Stomach smooth muscle (tissue), 2 donors: ENCODE measurements at regions not wholly inside any gene's neighbourhood (a gene's known extent, or its start where the extent isn't known, plus 50 kb on each side); places are given as distances from the start of the nearest gene placed in this dataset.
A peak's percentile ranks its signal among the peaks of the same experiment; 100 is the strongest.

Source experiments
- H3K27ac ChIP-seq: one replicate; pipeline ENCODE4 v1.7.0; 2013; ENCODE audit warnings: mild to moderate bottlenecking, low read length, inconsistent platforms
- H3K27me3 ChIP-seq, 2 donors: one replicate each; pipeline ENCODE4 v1.7.0; 2013; ENCODE audit warnings: low read length in 2 of 2; ENCODE audit not compliant: insufficient read depth in 2 of 2, control insufficient read depth in 1 of 2
- H3K36me3 ChIP-seq, 2 donors: one replicate each; pipeline ENCODE4 v1.7.0; 2013; ENCODE audit warnings: low read length in 2 of 2; ENCODE audit not compliant: control insufficient read depth in 2 of 2, insufficient read depth in 2 of 2
- H3K4me1 ChIP-seq: one replicate; pipeline ENCODE4 v1.7.0; 2013; ENCODE audit warnings: low read length; ENCODE audit not compliant: control insufficient read depth, insufficient read depth
- H3K4me3 ChIP-seq, 2 donors: one replicate each; pipeline ENCODE4 v1.7.0; 2013; ENCODE audit warnings: low read length in 2 of 2
- H3K9ac ChIP-seq, 2 donors: one replicate each; pipeline ENCODE4 v1.7.0; 2013; ENCODE audit warnings: low read length in 2 of 2, mild to moderate bottlenecking in 1 of 2
- H3K9me3 ChIP-seq, 2 donors: one replicate each; pipeline ENCODE4 v1.7.0; 2013; ENCODE audit warnings: low read length in 2 of 2; ENCODE audit not compliant: control insufficient read depth in 2 of 2
- donor health status: healthy.
- donor health status: Pancreatic carcinoma.

GRCh38 chr3:64956711-64957325, 269.0 kb upstream of the ADAMTS9 start:
- H3K4me1 ChIP-seq: peaks cover 4% of the 10 kb centered on the region
- H3K9me3 ChIP-seq: no peaks in the 10 kb centered on the region
- no peak overlapping the region for H3K9ac ChIP-seq
- H3K36me3 ChIP-seq: no peaks in the 10 kb centered on the region
- no peak overlapping the region for H3K27ac ChIP-seq
- no peaks in the 10 kb centered on the region for H3K27me3 ChIP-seq
- no peak overlapping the region for H3K4me3 ChIP-seq

GRCh38 chr3:64954995-64955636, 267.3 kb upstream of the ADAMTS9 start:
- Histone ChIP-seq H3K9ac (no peak overlapping the region), H3K4me3 (no peak overlapping the region), H3K4me1 (peaks cover 4% of the 10 kb centered on the region), H3K36me3 (peaks cover 0 to 3% of the 10 kb centered on the region in 2 donors), H3K9me3 (no peaks in the 10 kb centered on the region), H3K27me3 (no peaks in the 10 kb centered on the region), H3K27ac (no peak overlapping the region)

- peak overlapping the region in 1 of 2 donors; percentile 8 for H3K4me3 ChIP-seq
- peaks cover 0 to 9% of the 10 kb centered on the region in 2 donors for H3K36me3 ChIP-seq
- H3K9me3 ChIP-seq: no peaks in the 10 kb centered on the region
- peak overlapping the region in 1 of 2 donors; percentile 51 for H3K9ac ChIP-seq
- H3K27ac ChIP-seq: peak overlapping the region; percentile 18
- peaks cover 11% of the 10 kb centered on the region for H3K4me1 ChIP-seq
- no peaks in the 10 kb centered on the region for H3K27me3 ChIP-seq
Observed at GRCh38 chr3:64945171-64945729, 257.4 kb upstream of the ADAMTS9 start.

GRCh38 chr3:64943866-64944265, 256.1 kb upstream of the ADAMTS9 start:
- Histone ChIP-seq H3K4me3 (no peak overlapping the region), H3K27ac (no peak overlapping the region), H3K36me3 (peaks cover 0 to 9% of the 10 kb centered on the region in 2 donors), H3K27me3 (no peaks in the 10 kb centered on the region), H3K4me1 (peaks cover 11% of the 10 kb centered on the region), H3K9me3 (no peaks in the 10 kb centered on the region), H3K9ac (no peak overlapping the region)

- no peak overlapping the region for H3K27ac ChIP-seq
- H3K36me3 ChIP-seq: peaks cover 0 to 7% of the 10 kb centered on the region in 2 donors
- H3K4me3 ChIP-seq: no peak overlapping the region
Observed at GRCh38 chr3:64940596-64941348, 253.0 kb upstream of the ADAMTS9 start.

GRCh38 chr3:64939747-64940450, 252.1 kb upstream of the ADAMTS9 start:
- no peak overlapping the region for H3K4me3 ChIP-seq
- no peaks in the 10 kb centered on the region for H3K4me1 ChIP-seq
- no peak overlapping the region for H3K27ac ChIP-seq
- H3K9me3 ChIP-seq: no peaks in the 10 kb centered on the region
- peaks cover 0 to 7% of the 10 kb centered on the region in 2 donors for H3K36me3 ChIP-seq
- no peak overlapping the region for H3K9ac ChIP-seq
- H3K27me3 ChIP-seq: no peaks in the 10 kb centered on the region

More at GRCh38 chr3:64940596-64941348, 253.0 kb upstream of the ADAMTS9 start:
- Histone ChIP-seq H3K9ac (no peak overlapping the region), H3K27me3 (no peaks in the 10 kb centered on the region), H3K4me1 (peaks cover 7% of the 10 kb centered on the region), H3K9me3 (no peaks in the 10 kb centered on the region)

DNA sequence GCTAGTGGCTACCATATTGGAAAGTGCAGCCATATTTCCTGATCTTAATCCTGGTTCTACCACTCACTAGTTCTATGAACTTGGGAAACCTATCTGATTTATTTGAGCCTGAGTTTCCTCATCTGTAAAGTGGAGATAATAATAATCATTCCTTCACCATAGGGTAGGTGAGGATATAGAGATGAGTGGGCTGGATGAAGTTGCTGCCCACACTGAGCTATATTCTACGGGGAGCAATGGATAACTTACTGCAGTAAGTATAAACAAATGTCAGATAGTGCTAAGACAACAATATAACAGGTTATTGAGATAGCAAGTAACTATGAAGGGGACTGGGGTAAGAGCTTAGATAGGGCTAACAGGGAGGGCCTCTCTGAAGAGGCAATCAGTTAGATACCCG, 251.5 kb upstream of the ADAMTS9 start:
- no peak overlapping the region for H3K27ac ChIP-seq
- no peak overlapping the region for H3K9ac ChIP-seq
- H3K4me1 ChIP-seq: no peaks in the 10 kb centered on the region
- no peaks in the 10 kb centered on the region for H3K27me3 ChIP-seq
- peaks cover 0 to 7% of the 10 kb centered on the region in 2 donors for H3K36me3 ChIP-seq
- no peak overlapping the region for H3K4me3 ChIP-seq
- H3K9me3 ChIP-seq: no peaks in the 10 kb centered on the region

- Histone ChIP-seq H3K9ac (no peak overlapping the region), H3K36me3 (peaks cover 2 to 7% of the 10 kb centered on the region in 2 donors), H3K9me3 (peaks cover 0 to 8% of the 10 kb centered on the region in 2 donors), H3K27ac (no peak overlapping the region), H3K4me1 (no peaks in the 10 kb centered on the region), H3K4me3 (no peak overlapping the region), H3K27me3 (no peaks in the 10 kb centered on the region)
Observed at GRCh38 chr3:64936556-64936955, 248.8 kb upstream of the ADAMTS9 start.

DNA sequence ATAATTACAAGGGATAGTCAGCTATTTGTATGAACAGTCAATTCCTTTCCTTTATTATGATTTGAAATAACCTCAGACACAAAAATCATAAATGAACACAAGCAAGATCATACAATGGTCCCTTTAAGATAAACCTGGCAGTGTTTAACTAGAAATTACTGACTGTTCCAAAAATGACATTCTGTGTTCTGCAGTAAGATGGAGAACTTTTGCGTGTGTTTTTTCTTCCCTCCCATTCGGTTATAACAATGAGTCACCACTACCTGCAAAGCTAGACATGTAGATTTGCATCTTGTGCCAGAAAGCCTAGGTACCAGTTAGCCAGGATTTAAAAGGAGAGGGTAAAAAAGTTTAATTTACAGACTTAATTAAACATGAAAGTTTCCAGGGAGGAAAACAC, 248.2 kb upstream of the ADAMTS9 start:
- H3K9ac ChIP-seq: no peak overlapping the region
- no peak overlapping the region for H3K4me3 ChIP-seq
- H3K36me3 ChIP-seq: peaks cover 3 to 5% of the 10 kb centered on the region in 2 donors
- H3K27me3 ChIP-seq: no peaks in the 10 kb centered on the region
- H3K4me1 ChIP-seq: no peaks in the 10 kb centered on the region
- peaks cover 0 to 8% of the 10 kb centered on the region in 2 donors for H3K9me3 ChIP-seq
- H3K27ac ChIP-seq: no peak overlapping the region

GRCh38 chr3:64932666-64933342, 245.0 kb upstream of the ADAMTS9 start:
- Histone ChIP-seq H3K9ac (no peak overlapping the region), H3K4me3 (no peak overlapping the region), H3K27ac (no peak overlapping the region), H3K9me3 (peaks cover 0 to 8% of the 10 kb centered on the region in 2 donors), H3K4me1 (no peaks in the 10 kb centered on the region), H3K36me3 (peaks cover 3 to 4% of the 10 kb centered on the region in 2 donors), H3K27me3 (no peaks in the 10 kb centered on the region)
